Stimulated activated CD4-positive, alpha-beta T cell treated with anti-CD3 and anti-CD28 coated beads, Interleukin-15, amount 100 ng/mL, for 48 hours (primary cell): ENCODE measurements at regions not wholly inside any gene's neighbourhood (a gene's known extent, or its start where the extent isn't known, plus 50 kb on each side); places are given as distances from the start of the nearest gene placed in this dataset.
"Not testable (repeated sequence)": the region's sequence is repeated elsewhere in the genome, so short reads cannot be mapped to it uniquely, and the experiment has no call there.

Experiments
- DNase-seq, 2 donors: peaks; one replicate each; pipeline ENCODE4 v3.0.0-alpha.2; 2020; ENCODE audit warnings: low read depth in 2 of 2

GRCh38 chr10:106384496-106384895, 780.0 kb downstream of the SORCS1 start:
- no peak for DNase-seq

DNA sequence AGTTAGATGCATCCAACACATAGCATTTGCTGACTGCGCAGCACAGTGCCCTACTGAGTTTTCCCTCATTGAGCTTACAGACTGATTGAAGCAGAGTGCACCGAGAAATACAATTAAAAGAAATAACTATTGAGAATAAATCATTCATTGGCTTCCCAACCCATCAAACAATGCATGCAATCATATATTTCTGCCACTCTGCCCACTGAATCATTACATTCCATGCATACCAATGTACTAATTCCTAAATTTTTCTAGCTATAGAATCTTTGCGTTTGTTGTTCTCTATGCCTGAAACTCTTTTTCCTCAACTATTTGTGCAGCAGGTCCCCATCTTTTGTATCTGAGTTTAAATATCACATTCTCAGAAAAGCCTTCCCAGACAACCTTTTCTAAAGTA, 783.8 kb downstream of the SORCS1 start:
- no peak for DNase-seq

DNA sequence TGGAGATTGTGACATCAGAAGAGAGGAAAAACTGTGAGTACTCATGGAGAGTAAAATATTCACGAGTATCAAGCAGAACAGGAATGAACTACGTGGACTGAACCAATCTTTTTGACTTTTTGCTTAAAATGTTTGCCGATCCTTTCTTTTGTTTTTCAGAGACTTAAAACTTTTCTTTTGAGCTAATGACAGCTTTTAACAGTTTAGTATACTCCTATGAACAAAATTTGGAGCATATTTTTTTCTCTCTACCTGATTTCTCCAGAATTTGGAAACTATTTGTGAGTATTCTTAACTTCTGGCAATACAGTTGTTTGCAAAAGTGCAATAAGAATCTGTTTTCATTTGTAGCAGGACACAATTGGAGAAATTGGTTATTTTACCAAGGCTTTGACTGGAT, 786.3 kb downstream of the SORCS1 start:
- no peak for DNase-seq

DNA sequence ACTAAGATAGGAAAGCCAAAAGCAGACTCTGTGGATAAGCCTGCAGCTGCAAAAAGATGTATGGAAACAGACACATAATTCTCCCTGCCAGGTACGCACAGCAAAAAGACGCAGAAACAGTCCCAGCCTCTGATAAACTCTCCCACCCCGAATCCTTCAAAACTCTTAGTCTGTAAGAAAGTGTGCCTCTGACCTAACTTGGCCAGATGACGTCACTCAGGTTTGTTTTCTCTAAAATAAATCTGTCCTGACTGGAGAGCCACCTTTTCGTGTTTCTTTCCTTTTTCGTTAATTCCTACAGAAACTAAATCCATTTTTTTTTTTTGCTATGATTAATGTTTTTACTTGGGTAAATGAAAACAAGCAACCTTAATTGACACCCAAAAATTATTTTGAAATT, 793.8 kb downstream of the SORCS1 start:
- DNase-seq, result no peak

GRCh38 chr10:106360870-106361269, 803.6 kb downstream of the SORCS1 start:
- no peak for DNase-seq

GRCh38 chr10:106355450-106355849, 809.1 kb downstream of the SORCS1 start:
- no peak for DNase-seq

- no peak for DNase-seq
Measured at GRCh38 chr10:106348933-106349332, 815.6 kb downstream of the SORCS1 start.

DNA sequence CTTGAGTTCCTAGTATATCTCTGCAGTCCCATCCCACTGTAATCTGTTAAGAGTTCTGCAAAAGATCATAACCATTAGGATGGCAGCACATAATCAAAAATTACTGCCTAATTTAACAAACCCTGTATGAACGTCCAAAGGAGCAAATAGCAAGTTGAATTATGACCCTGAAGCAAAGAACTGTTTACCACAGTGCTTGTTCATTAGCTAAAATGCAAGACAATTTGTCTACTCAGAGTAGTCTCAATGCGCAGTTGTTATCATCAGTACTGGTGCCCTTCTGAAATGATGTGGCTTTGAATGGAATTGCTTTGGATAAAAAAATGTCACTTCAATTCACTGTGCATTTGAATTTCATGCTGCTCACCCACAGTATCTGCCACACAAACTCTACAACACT, 817.0 kb downstream of the SORCS1 start:
- no peak for DNase-seq

- not testable (repeated sequence) for DNase-seq
Measured at GRCh38 chr10:106343539-106343938, 821.0 kb downstream of the SORCS1 start.

DNA sequence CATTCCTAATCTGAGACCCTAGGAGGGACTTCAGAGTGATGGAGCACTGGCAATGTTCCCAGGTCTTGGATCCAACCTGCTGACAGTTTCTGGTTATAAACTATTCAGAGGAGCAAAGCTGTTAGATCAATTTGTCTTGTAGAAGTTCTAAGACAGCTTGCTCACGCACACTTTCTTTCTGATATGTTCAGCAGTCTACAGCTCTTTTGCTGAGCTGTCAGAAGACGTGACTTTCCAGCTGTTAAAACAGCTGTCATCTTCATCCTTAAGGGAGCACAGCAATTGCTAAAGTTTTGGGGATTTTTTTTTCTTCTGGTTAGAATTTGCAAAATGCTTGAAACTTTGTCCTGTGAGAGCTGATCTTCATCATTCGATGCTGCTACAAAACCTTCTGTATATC, 823.1 kb downstream of the SORCS1 start:
- DNase-seq, result no peak

DNA sequence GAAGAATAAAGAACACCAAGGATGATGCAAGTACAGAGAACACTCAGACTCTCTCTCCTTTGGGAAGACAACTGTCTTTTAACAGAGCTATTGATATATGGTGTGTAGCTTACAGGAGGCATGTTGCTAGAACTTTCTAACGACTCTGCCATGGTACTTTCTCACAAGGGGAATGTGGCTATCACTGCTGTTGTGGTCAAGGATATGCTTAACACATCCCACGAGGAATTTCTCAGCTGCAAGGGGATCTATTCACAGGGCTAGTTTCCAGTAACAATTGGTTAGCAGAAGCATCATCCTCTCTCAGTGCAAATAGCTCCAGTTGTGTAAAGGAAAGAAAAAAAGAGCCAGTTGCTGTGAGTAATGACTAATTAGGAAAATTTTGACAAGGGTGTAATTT, 826.0 kb downstream of the SORCS1 start:
- DNase-seq, result no peak

GRCh38 chr10:106336874-106337273, 827.6 kb downstream of the SORCS1 start:
- no peak for DNase-seq

GRCh38 chr10:106327747-106328146, 836.8 kb downstream of the SORCS1 start:
- DNase-seq, result no peak

DNA sequence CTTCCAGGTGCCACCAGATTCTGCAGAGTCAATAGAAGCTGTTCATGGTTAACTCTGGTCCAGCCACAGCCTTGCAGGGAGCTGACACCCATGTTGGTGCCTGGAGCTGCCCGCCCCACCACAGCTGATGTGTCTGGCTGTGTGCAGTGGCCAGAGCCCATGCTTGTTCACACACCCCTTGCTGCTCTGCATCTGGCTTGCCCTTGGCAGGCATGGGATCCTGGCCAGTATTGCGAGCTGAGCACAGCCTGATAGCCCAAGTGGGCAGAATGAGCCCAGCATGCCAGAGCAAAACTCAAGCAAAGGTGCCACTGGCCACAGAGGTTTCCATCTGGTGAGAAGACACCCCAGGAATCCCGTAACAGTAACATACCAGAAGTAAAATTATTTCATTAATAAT, 843.6 kb downstream of the SORCS1 start:
- DNase-seq, result no peak

- DNase-seq, result no peak
Measured at GRCh38 chr10:106320078-106320477, 844.4 kb downstream of the SORCS1 start.

DNA sequence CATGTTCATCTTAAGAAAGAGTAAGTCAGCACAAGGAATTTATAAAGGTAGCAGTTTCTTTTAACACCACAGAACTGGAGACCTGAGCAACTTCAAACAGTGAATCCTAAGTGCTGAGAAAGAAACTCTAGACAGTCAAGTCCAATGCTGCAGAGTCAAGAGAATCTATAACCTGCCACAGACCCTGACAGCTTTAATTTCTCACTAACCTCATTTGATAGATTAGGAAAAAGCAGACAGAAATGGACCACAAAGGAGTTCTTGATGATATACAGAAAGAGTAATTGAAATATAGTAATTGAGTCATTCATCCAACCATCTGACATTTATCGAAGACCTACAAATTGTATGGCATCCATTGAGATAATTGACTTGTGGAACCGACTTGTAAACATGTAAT, 847.0 kb downstream of the SORCS1 start:
- DNase-seq, result no peak

DNA sequence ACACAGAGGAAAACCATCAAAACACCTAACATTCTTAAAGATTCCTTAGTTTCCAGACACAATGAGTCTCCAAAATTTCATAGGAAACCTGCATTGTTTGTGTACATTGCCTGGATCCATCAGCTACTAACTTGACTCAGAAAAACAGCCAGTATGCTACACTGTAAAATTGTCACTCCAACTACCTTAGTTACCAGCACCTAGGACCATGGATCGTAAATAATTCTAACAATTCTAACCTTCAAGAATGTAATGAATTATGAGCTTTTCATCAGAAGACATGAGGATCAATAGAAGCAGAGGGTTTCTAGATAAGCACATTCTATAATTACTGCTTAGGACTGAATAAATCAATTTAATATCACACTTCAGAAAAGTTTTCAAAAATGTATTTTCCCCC, 851.5 kb downstream of the SORCS1 start:
- DNase-seq, result no peak

DNA sequence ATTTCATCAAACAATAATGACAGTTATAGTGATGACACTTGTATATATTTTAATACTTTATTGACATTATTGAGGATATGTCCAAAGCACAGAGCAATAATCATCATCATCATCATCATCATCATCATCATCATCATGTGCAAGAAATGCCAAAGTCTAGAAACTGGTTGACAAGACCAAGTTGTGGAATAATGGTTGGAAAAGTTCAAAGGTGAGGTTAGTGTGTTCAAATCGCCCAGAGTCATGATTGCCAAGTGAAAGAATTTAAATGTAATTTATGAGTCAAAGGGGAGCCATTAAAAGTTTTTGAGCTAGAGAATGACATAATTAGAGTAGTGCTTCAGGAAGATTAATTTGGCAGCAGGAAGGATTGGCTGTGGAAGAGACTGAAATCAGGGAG, 852.4 kb downstream of the SORCS1 start:
- DNase-seq, result no peak

DNA sequence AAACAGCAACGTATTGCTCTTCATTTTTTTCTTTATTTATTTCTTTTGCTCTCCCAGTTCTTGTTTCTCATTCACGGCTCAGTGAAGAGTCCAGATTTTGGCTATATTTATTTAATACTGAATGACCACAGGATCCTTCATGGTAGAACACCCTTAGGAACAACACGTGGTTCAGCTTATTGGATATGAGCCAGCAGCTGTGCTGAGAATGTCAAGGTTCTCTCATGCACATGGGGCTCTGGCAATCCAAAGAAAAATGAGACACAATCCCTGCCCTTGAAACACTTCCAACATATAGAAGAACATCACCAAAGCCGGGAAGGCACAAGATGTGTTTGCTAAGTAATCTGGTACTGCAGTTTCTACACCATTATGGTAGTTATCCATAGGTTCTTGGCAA, 852.9 kb downstream of the SORCS1 start:
- DNase-seq, result no peak

- no peak for DNase-seq
Measured at GRCh38 chr10:106310596-106310995, 853.9 kb downstream of the SORCS1 start.

DNA sequence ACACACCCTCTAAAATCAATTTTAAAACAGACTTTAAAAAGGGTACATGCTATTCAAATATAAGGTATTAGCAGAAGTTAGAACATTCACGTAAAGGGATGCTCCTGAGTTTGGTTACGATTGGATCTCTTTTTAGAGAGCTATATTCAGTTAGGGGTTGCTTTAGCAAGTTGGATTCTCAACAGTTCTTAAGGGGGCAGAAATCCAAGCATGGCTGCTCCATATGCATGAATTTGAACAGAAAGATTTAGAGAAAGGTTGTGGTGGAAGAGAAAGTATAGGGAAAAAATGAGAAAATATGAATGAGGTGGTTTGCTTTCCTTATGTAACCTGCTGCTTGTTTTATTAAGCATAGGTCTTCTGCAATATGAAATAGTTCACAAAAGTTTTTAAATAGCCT, 855.1 kb downstream of the SORCS1 start:
- DNase-seq, result no peak

GRCh38 chr10:106308284-106308683, 856.2 kb downstream of the SORCS1 start:
- no peak for DNase-seq

DNA sequence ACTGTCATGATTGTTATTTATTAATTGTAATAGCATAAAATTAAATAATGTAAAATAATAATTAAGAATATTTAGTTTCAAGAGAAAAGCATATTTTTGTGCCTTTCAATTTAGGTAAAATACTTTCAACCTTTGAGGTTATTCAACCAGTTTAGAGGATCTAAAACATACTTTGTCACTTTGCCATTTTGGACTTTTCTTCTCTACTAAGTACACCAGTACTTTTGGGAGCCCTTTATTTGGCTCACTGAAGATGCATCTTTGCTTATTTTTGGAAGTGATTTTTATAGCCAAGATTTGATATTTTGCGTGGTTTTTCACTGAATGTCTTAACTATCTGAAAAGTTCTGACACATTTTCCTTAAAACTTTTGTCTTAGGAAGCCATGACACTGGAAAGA, 860.5 kb downstream of the SORCS1 start:
- no peak for DNase-seq

DNA sequence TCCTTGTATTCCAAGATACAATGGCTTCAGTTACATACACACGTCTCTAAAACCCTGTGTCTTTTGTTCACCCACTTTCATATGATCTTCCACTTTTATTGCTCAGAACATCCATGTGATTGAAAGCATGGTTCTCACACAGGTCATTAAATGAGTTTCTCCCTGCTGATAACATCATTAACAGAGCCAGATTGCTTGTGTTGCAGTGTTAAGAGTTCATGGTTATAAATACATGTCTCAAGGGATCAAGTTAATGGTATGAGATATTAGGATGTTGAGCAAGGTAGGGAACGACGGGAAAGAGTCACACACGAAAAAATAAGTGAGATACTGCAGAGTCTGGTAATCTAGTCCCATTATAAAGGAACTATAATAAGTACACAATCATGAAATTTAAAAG, 861.5 kb downstream of the SORCS1 start:
- DNase-seq, result no peak

- no peak for DNase-seq
Measured at GRCh38 chr10:106301146-106301545, 863.4 kb downstream of the SORCS1 start.
